Ishikawa (cell line): ENCODE measurements at regions not wholly inside any gene's neighbourhood (a gene's known extent, or its start where the extent isn't known, plus 50 kb on each side); places are given as distances from the start of the nearest gene placed in this dataset.

ENCODE experiments used
- CEBPB ChIP-seq: IDR thresholded peaks from 2 replicates; pipeline ENCODE4 v1.6.1; 2012
- CREB1 ChIP-seq: IDR thresholded peaks from 2 replicates; pipeline ENCODE4 v1.6.1; 2012; ENCODE audit warnings: low read depth
- EGR1 ChIP-seq: IDR thresholded peaks from 2 replicates; pipeline ENCODE4 v1.6.1; 2012
- EP300 ChIP-seq: IDR thresholded peaks from 2 replicates; pipeline ENCODE4 v1.6.1; 2012; ENCODE audit warnings: borderline replicate concordance
- FOXM1 ChIP-seq: IDR thresholded peaks from 2 replicates; pipeline ENCODE4 v1.6.1; 2012; ENCODE audit warnings: low read depth, borderline replicate concordance
- NFIC ChIP-seq: IDR thresholded peaks from 2 replicates; pipeline ENCODE4 v1.6.1; 2012
- RAD21 ChIP-seq: IDR thresholded peaks from 2 replicates; pipeline ENCODE4 v1.6.1; 2012; ENCODE audit warnings: low read depth
- TAF1 ChIP-seq: IDR thresholded peaks from 2 replicates; pipeline ENCODE4 v1.6.1; 2012; ENCODE audit warnings: low read depth, mild to moderate bottlenecking
- TCF12 ChIP-seq: IDR thresholded peaks from 2 replicates; pipeline ENCODE4 v1.6.1; 2012; ENCODE audit warnings: low read depth
- TEAD4 ChIP-seq: IDR thresholded peaks from 2 replicates; pipeline ENCODE4 v1.6.1; 2012
- YY1 ChIP-seq: IDR thresholded peaks from 2 replicates; pipeline ENCODE4 v1.6.1; 2012; ENCODE audit warnings: low read depth
- ZBTB7A ChIP-seq: IDR thresholded peaks from 2 replicates; pipeline ENCODE4 v1.6.1; 2012; ENCODE audit warnings: low read depth
- TF ChIP-seq, protein P1 (sequence below): IDR thresholded peaks from 2 replicates; pipeline ENCODE4 v1.6.1; 2012
- TF ChIP-seq, protein P2 (sequence below): IDR thresholded peaks from 2 replicates; pipeline ENCODE4 v1.6.1; 2012; ENCODE audit warnings: low read depth, mild to moderate bottlenecking
- TF ChIP-seq, protein P3 (sequence below): IDR thresholded peaks from 2 replicates; pipeline ENCODE4 v1.6.1; 2012

GRCh38 chr2:34199971-34200370 is 600.9 kb upstream of the FAM98A start:
- TF ChIP-seq CREB1 = no peak
- no peak for TF ChIP-seq ZBTB7A
- no peak for TF ChIP-seq CEBPB

GRCh38 chr2:34193164-34193563 is 594.1 kb upstream of the FAM98A start:
- TF ChIP-seq TAF1 (no peak), CREB1 (no peak), TCF12 (no peak), ZBTB7A (no peak), NFIC (no peak), CEBPB (no peak), YY1 (no peak), RAD21 (no peak), TEAD4 (no peak), EP300 (no peak), FOXM1 (no peak)
- TF ChIP-seq, protein P1, sequence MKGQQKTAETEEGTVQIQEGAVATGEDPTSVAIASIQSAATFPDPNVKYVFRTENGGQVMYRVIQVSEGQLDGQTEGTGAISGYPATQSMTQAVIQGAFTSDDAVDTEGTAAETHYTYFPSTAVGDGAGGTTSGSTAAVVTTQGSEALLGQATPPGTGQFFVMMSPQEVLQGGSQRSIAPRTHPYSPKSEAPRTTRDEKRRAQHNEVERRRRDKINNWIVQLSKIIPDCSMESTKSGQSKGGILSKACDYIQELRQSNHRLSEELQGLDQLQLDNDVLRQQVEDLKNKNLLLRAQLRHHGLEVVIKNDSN = no peak
- TF ChIP-seq, protein P2, sequence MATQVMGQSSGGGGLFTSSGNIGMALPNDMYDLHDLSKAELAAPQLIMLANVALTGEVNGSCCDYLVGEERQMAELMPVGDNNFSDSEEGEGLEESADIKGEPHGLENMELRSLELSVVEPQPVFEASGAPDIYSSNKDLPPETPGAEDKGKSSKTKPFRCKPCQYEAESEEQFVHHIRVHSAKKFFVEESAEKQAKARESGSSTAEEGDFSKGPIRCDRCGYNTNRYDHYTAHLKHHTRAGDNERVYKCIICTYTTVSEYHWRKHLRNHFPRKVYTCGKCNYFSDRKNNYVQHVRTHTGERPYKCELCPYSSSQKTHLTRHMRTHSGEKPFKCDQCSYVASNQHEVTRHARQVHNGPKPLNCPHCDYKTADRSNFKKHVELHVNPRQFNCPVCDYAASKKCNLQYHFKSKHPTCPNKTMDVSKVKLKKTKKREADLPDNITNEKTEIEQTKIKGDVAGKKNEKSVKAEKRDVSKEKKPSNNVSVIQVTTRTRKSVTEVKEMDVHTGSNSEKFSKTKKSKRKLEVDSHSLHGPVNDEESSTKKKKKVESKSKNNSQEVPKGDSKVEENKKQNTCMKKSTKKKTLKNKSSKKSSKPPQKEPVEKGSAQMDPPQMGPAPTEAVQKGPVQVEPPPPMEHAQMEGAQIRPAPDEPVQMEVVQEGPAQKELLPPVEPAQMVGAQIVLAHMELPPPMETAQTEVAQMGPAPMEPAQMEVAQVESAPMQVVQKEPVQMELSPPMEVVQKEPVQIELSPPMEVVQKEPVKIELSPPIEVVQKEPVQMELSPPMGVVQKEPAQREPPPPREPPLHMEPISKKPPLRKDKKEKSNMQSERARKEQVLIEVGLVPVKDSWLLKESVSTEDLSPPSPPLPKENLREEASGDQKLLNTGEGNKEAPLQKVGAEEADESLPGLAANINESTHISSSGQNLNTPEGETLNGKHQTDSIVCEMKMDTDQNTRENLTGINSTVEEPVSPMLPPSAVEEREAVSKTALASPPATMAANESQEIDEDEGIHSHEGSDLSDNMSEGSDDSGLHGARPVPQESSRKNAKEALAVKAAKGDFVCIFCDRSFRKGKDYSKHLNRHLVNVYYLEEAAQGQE = no peak

DNA sequence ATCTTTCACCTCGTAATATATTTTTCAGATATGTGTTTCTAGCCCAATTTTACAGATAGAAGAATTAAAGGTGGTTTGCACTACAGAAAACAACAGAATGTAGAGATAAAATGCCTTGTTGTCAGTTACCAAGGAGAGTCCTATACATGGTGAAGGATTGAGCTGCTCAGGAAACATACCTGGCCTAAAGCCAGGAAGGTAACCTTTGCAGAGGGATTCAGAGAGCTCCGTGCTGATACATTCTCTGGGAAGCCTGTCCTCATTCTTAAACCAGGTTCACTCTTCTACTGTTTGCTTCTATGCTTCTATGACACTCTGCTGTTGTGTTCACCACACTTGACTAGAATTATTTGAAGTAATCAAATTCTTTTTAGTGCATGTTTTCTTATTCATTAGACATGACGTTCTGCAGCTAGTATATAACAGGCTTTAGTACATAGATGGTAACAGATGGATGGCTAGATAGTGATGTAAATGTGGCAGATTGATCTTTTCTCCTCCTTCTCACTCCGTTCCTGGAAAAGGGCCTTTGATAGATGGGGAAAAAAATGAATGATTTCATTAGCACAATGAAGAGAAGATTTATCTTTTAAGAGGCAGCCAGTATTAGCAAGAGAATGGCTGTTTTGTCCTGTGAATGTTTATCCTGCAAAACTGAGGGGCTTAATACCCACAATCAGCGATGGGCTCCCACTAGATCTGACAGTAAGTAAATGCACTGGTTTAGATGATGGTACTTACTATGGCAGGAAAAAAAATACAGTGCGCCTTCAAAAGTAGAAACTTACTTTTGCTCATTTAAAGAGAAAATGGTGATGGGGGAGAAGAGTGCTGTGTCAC is 589.6 kb upstream of the FAM98A start:
- TF ChIP-seq EGR1 (no peak), FOXM1 (no peak), TEAD4 (no peak), TAF1 (no peak), YY1 (no peak), CREB1 (no peak), ZBTB7A (no peak), CEBPB (no peak), NFIC (no peak), RAD21 (no peak), EP300 (no peak), TCF12 (no peak)
- TF ChIP-seq, protein P1 = no peak
- TF ChIP-seq, protein P3, sequence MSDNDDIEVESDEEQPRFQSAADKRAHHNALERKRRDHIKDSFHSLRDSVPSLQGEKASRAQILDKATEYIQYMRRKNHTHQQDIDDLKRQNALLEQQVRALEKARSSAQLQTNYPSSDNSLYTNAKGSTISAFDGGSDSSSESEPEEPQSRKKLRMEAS = no peak
- TF ChIP-seq, protein P2 = no peak

DNA sequence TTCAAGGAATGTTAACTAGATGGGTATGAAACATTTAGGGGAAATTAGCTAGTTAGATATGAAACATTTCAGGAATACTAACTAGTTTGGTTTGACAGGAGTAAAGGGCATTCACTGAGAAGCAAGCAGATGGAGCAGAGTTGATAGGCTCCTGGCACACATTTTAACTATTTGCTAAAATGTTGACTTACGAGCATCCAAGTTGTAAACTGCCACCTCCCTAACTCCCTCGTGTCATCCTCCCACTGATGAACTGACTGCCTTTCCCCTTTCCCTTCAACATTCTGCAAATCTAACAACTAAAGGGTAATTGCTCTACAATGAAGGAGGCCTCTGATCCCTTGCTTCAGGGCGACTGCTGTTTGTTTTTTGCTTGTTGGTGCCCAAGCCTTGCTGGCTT is 580.4 kb upstream of the FAM98A start:
- TF ChIP-seq NFIC (no peak), TAF1 (no peak), ZBTB7A (no peak), EGR1 (no peak), FOXM1 (no peak), CEBPB (no peak), RAD21 (no peak), CREB1 (no peak), EP300 (no peak), TCF12 (no peak), TEAD4 (no peak), YY1 (no peak)
- TF ChIP-seq, protein P3 = no peak
- TF ChIP-seq, protein P2 = no peak
- TF ChIP-seq, protein P1 = no peak
